WTC11 (cell line): ENCODE measurements at regions not wholly inside any gene's neighbourhood (a gene's known extent, or its start where the extent isn't known, plus 50 kb on each side); places are given as distances from the start of the nearest gene placed in this dataset.

Experiments
- ATAC-seq: fragments of 200-7000 bp; cut with Tn5 transposase; 2 replicates; pipeline ENCODE4 v1.10.0; 2021; ENCODE audit warnings: mild to moderate bottlenecking, moderate library complexity
- CTCF ChIA-PET: fragments of 300-600 bp; sonication (Branson Sonifier 250); formaldehyde crosslinking; loops from one replicate; lab custom pipeline; 2021; ENCODE audit warnings: antibody characterized with exemption; lab: Charles Lee
- POLR2A ChIA-PET: fragments of 350-600 bp; sonication (Branson Sonifier 250); formaldehyde crosslinking; loops from one replicate; lab custom pipeline; 2021; ENCODE audit warnings: antibody characterized with exemption; lab: Charles Lee
- DNase-seq: peaks from one replicate; pipeline ENCODE4 v3.0.0; 2021; ENCODE audit warnings: low spot score
- H3K27ac Mint-ChIP-seq: 2 replicates; pipeline ENCODE4 v1.8.0; 2021; ENCODE audit warnings: mixed read lengths
- H3K27me3 Mint-ChIP-seq: 2 replicates; pipeline ENCODE4 v1.8.0; 2021; ENCODE audit warnings: low read depth, mild to moderate bottlenecking, moderate library complexity, mixed read lengths
- H3K36me3 Mint-ChIP-seq: 2 replicates; pipeline ENCODE4 v1.8.0; 2021; ENCODE audit warnings: mixed read lengths
- H3K4me1 Mint-ChIP-seq: 2 replicates; pipeline ENCODE4 v1.8.0; 2022; ENCODE audit warnings: mixed read lengths
- H3K4me3 Mint-ChIP-seq: 2 replicates; pipeline ENCODE4 v1.8.0; 2021; ENCODE audit warnings: mild to moderate bottlenecking, moderate library complexity, mixed read lengths
- H3K9me3 Mint-ChIP-seq: 2 replicates; pipeline ENCODE4 v1.8.0; 2021; ENCODE audit warnings: mixed read lengths
- AFF4 ChIP-seq: sonication (generic); formaldehyde crosslinking; IDR thresholded peaks from 2 replicates; pipeline ENCODE4 v1.8.1; 2023; ENCODE audit warnings: mild to moderate bottlenecking, missing genetic modification reagents, borderline replicate concordance
- GABPB1 ChIP-seq: sonication (generic); formaldehyde crosslinking; IDR thresholded peaks from 2 replicates; pipeline ENCODE4 v1.8.1; 2023; ENCODE audit warnings: mild to moderate bottlenecking, missing genetic modification reagents
- GRHL2 ChIP-seq: fragments of 250-450 bp; sonication (Bioruptor Pico); IDR thresholded peaks from 2 replicates; pipeline ENCODE4 v1.8.0; 2022; ENCODE audit warnings: mild to moderate bottlenecking, moderate library complexity; ENCODE audit not compliant: insufficient replicate concordance, severe bottlenecking
- HMGXB4 ChIP-seq: sonication (generic); formaldehyde crosslinking; IDR thresholded peaks from 2 replicates; pipeline ENCODE4 v1.8.1; 2023; ENCODE audit warnings: mild to moderate bottlenecking, moderate library complexity, missing genetic modification reagents
- MYBL2 ChIP-seq: sonication (generic); formaldehyde crosslinking; IDR thresholded peaks from 2 replicates; pipeline ENCODE4 v1.8.1; 2023; ENCODE audit warnings: mild to moderate bottlenecking, moderate library complexity, missing genetic modification reagents
- NFE2L1 ChIP-seq: sonication (generic); formaldehyde crosslinking; IDR thresholded peaks from 2 replicates; pipeline ENCODE4 v1.8.1; 2023; ENCODE audit warnings: missing genetic modification reagents
- NR3C1 ChIP-seq: sonication (generic); formaldehyde crosslinking; conservative IDR thresholded peaks from 2 replicates; pipeline ENCODE4 v1.8.1; 2023; ENCODE audit warnings: low read depth, mild to moderate bottlenecking, missing genetic modification reagents
- OVOL2 ChIP-seq: fragments of 250-450 bp; sonication (Bioruptor Pico); IDR thresholded peaks from 2 replicates; pipeline ENCODE4 v1.9.0; 2021; ENCODE audit warnings: mild to moderate bottlenecking, borderline replicate concordance
- SMAD3 ChIP-seq: sonication (generic); formaldehyde crosslinking; IDR thresholded peaks from 2 replicates; pipeline ENCODE4 v1.8.0; 2022; ENCODE audit warnings: missing genetic modification reagents, mild to moderate bottlenecking, borderline replicate concordance
- SMAD4 ChIP-seq: sonication (generic); formaldehyde crosslinking; IDR thresholded peaks from 2 replicates; pipeline ENCODE4 v1.8.0; 2022; ENCODE audit warnings: mild to moderate bottlenecking, missing genetic modification reagents
- TCF7 ChIP-seq: sonication (generic); formaldehyde crosslinking; IDR thresholded peaks from 2 replicates; pipeline ENCODE4 v1.8.0; 2022; ENCODE audit warnings: mild to moderate bottlenecking, low read depth, missing genetic modification reagents, moderate library complexity
- ZNF317 ChIP-seq: sonication (generic); formaldehyde crosslinking; IDR thresholded peaks from 2 replicates; pipeline ENCODE4 v1.8.1; 2023; ENCODE audit warnings: low read depth, mild to moderate bottlenecking, moderate library complexity, missing genetic modification reagents, borderline replicate concordance
- ZNF396 ChIP-seq: fragments of 250-450 bp; sonication (Bioruptor Pico); IDR thresholded peaks from 2 replicates; pipeline ENCODE4 v1.8.0; 2021; ENCODE audit warnings: mild to moderate bottlenecking, moderate library complexity, borderline replicate concordance
- ZNF416 ChIP-seq: fragments of 250-450 bp; sonication (Bioruptor Pico); IDR thresholded peaks from 2 replicates; pipeline ENCODE4 v1.9.0; 2021; ENCODE audit warnings: mild to moderate bottlenecking, inconsistent platforms
- ZSCAN18 ChIP-seq: fragments of 250-450 bp; sonication (Bioruptor Pico); IDR thresholded peaks from 2 replicates; pipeline ENCODE4 v2.1.2; 2022; ENCODE audit warnings: mild to moderate bottlenecking, moderate library complexity
- TF ChIP-seq, protein P1 (sequence below): sonication (generic); formaldehyde crosslinking; IDR thresholded peaks from 2 replicates; pipeline ENCODE4 v1.8.0; 2022; ENCODE audit warnings: missing genetic modification reagents
- TF ChIP-seq, protein P2 (sequence below): sonication (generic); formaldehyde crosslinking; IDR thresholded peaks from 2 replicates; pipeline ENCODE4 v1.8.1; 2022; ENCODE audit warnings: missing genetic modification reagents, borderline replicate concordance
- TF ChIP-seq, protein P3 (sequence below): sonication (generic); formaldehyde crosslinking; IDR thresholded peaks from 2 replicates; pipeline ENCODE4 v1.8.1; 2022; ENCODE audit warnings: mild to moderate bottlenecking, missing genetic modification reagents, moderate library complexity, borderline replicate concordance

DNA sequence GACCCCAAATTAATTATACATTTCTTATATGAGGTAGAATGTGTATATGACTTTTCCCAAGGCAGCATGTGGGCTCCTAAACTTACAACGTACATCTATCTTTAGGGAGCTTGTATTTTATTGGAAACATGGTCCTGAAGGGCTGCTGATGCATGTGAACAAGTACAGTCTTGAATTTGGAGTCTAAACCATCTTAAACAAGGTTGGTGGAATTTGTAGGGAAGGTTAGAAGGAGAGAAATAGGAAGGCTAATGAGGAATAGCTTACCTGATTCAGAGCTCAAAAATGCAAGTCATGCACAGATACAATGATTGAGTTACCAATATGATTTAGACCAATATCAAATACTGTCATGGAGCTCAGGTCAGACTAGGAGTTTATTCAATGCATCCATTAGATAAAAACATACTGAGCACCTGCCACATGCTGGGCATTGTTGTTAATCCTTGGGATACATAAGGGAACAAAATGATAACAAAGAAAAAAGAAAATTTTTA is 458.6 kb upstream of the ETAA1 start:
- H3K9me3 Mint-ChIP-seq: no peaks in the 10 kb centered on the region
- CTCF ChIA-PET: no interaction called here
- DNase-seq: no peak
- no peak for ATAC-seq
- H3K27ac Mint-ChIP-seq: no peak overlapping the region
- POLR2A ChIA-PET: no interaction called here
- no peaks in the 10 kb centered on the region for H3K4me1 Mint-ChIP-seq
- H3K27me3 Mint-ChIP-seq: no peaks in the 10 kb centered on the region
- H3K36me3 Mint-ChIP-seq: no peaks in the 10 kb centered on the region
- H3K4me3 Mint-ChIP-seq: no peak overlapping the region
- no peak for TF ChIP-seq SMAD3
- TF ChIP-seq, protein P1, sequence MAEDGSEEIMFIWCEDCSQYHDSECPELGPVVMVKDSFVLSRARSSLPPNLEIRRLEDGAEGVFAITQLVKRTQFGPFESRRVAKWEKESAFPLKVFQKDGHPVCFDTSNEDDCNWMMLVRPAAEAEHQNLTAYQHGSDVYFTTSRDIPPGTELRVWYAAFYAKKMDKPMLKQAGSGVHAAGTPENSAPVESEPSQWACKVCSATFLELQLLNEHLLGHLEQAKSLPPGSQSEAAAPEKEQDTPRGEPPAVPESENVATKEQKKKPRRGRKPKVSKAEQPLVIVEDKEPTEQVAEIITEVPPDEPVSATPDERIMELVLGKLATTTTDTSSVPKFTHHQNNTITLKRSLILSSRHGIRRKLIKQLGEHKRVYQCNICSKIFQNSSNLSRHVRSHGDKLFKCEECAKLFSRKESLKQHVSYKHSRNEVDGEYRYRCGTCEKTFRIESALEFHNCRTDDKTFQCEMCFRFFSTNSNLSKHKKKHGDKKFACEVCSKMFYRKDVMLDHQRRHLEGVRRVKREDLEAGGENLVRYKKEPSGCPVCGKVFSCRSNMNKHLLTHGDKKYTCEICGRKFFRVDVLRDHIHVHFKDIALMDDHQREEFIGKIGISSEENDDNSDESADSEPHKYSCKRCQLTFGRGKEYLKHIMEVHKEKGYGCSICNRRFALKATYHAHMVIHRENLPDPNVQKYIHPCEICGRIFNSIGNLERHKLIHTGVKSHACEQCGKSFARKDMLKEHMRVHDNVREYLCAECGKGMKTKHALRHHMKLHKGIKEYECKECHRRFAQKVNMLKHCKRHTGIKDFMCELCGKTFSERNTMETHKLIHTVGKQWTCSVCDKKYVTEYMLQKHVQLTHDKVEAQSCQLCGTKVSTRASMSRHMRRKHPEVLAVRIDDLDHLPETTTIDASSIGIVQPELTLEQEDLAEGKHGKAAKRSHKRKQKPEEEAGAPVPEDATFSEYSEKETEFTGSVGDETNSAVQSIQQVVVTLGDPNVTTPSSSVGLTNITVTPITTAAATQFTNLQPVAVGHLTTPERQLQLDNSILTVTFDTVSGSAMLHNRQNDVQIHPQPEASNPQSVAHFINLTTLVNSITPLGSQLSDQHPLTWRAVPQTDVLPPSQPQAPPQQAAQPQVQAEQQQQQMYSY (CRISPR knock-in tag): no peak
- no peak for TF ChIP-seq AFF4
- no peak for TF ChIP-seq GRHL2 (CRISPR knock-in tag)
- TF ChIP-seq, protein P2, sequence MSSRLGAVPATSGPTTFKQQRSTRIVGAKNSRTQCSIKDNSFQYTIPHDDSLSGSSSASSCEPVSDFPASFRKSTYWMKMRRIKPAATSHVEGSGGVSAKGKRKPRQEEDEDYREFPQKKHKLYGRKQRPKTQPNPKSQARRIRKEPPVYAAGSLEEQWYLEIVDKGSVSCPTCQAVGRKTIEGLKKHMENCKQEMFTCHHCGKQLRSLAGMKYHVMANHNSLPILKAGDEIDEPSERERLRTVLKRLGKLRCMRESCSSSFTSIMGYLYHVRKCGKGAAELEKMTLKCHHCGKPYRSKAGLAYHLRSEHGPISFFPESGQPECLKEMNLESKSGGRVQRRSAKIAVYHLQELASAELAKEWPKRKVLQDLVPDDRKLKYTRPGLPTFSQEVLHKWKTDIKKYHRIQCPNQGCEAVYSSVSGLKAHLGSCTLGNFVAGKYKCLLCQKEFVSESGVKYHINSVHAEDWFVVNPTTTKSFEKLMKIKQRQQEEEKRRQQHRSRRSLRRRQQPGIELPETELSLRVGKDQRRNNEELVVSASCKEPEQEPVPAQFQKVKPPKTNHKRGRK (CRISPR knock-in tag): no peak
- TF ChIP-seq NR3C1 (CRISPR knock-in tag): no peak
- TF ChIP-seq NFE2L1 (CRISPR knock-in tag): no peak
- no peak for TF ChIP-seq MYBL2 (CRISPR knock-in tag)
- no peak for TF ChIP-seq GABPB1 (CRISPR knock-in tag)
- TF ChIP-seq, protein P3, sequence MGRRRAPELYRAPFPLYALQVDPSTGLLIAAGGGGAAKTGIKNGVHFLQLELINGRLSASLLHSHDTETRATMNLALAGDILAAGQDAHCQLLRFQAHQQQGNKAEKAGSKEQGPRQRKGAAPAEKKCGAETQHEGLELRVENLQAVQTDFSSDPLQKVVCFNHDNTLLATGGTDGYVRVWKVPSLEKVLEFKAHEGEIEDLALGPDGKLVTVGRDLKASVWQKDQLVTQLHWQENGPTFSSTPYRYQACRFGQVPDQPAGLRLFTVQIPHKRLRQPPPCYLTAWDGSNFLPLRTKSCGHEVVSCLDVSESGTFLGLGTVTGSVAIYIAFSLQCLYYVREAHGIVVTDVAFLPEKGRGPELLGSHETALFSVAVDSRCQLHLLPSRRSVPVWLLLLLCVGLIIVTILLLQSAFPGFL (CRISPR knock-in tag): no peak
- TF ChIP-seq SMAD4 (CRISPR knock-in tag): no peak
- TF ChIP-seq ZNF396 (CRISPR knock-in tag): no peak
- TF ChIP-seq OVOL2 (CRISPR knock-in tag): no peak
- TF ChIP-seq ZNF416 (CRISPR knock-in tag): no peak
- no peak for TF ChIP-seq ZNF317 (CRISPR knock-in tag)
- no peak for TF ChIP-seq ZSCAN18 (CRISPR knock-in tag)
- no peak for TF ChIP-seq HMGXB4 (CRISPR knock-in tag)
- no peak for TF ChIP-seq TCF7 (CRISPR knock-in tag)
- TF ChIP-seq, all 79 proteins: peak for 0
